BE2C (cell line): ENCODE measurements at regions not wholly inside any gene's neighbourhood (a gene's known extent, or its start where the extent isn't known, plus 50 kb on each side); places are given as distances from the start of the nearest gene placed in this dataset.

Experiments
- DNase-seq: peaks from one replicate; pipeline ENCODE4 v3.0.0-alpha.2; 2020
- H3K27me3 ChIP-seq: fragments of 250-450 bp; sonication (Bioruptor Pico); 2 replicates; pipeline ENCODE4 v1.5.1; 2020; ENCODE audit warnings: mild to moderate bottlenecking
- H3K36me3 ChIP-seq: fragments of 250-450 bp; sonication (Bioruptor Pico); 2 replicates; pipeline ENCODE4 v1.5.1; 2020; ENCODE audit warnings: mild to moderate bottlenecking
- H3K4me1 ChIP-seq: fragments of 250-450 bp; sonication (Bioruptor Pico); 2 replicates; pipeline ENCODE4 v1.5.1; 2020
- H3K4me3 ChIP-seq: 2 replicates; pipeline ENCODE4 v1.5.1; 2011; ENCODE audit warnings: low read depth, low read length
- H3K9me3 ChIP-seq: fragments of 250-450 bp; sonication (Bioruptor Pico); 2 replicates; pipeline ENCODE4 v1.5.1; 2020
- CTCF ChIP-seq: IDR thresholded peaks from 2 replicates; pipeline ENCODE4 v1.5.1; 2012; ENCODE audit warnings: mild to moderate bottlenecking, low read depth, low read length

- TF ChIP-seq CTCF = no peak
These were observed 550.3 kb downstream of the NUF2 start for GRCh38 chr1:163872067-163872466.

GRCh38 chr1:163874070-163874469 is 552.3 kb downstream of the NUF2 start:
- no peak for DNase-seq
- H3K36me3 ChIP-seq = no peaks in the 10 kb centered on the region

More at GRCh38 chr1:163872067-163872466, 550.3 kb downstream of the NUF2 start:
- H3K9me3 ChIP-seq = no peaks in the 10 kb centered on the region
- no peak for DNase-seq
- H3K27me3 ChIP-seq = no peaks in the 10 kb centered on the region
- H3K36me3 ChIP-seq = no peaks in the 10 kb centered on the region
- no peaks in the 10 kb centered on the region for H3K4me1 ChIP-seq
- no peak overlapping the region for H3K4me3 ChIP-seq

GRCh38 chr1:163875200-163875926 is 553.6 kb downstream of the NUF2 start:
- Histone ChIP-seq H3K36me3 (no peaks in the 10 kb centered on the region), H3K4me3 (no peak overlapping the region), H3K27me3 (no peaks in the 10 kb centered on the region), H3K4me1 (no peaks in the 10 kb centered on the region), H3K9me3 (no peaks in the 10 kb centered on the region)
- no peak for TF ChIP-seq CTCF
- no peak for DNase-seq

More at GRCh38 chr1:163874070-163874469, 552.3 kb downstream of the NUF2 start:
- H3K9me3 ChIP-seq = no peaks in the 10 kb centered on the region
- no peaks in the 10 kb centered on the region for H3K4me1 ChIP-seq
- H3K4me3 ChIP-seq = no peak overlapping the region
- peak; percentile 49 for TF ChIP-seq CTCF
- H3K27me3 ChIP-seq = no peaks in the 10 kb centered on the region

- no peaks in the 10 kb centered on the region for H3K9me3 ChIP-seq
- H3K27me3 ChIP-seq = no peaks in the 10 kb centered on the region
- no peak overlapping the region for H3K4me3 ChIP-seq
- H3K4me1 ChIP-seq = no peaks in the 10 kb centered on the region
- TF ChIP-seq CTCF = no peak
- no peak for DNase-seq
- H3K36me3 ChIP-seq = no peaks in the 10 kb centered on the region
These were observed 554.2 kb downstream of the NUF2 start for GRCh38 chr1:163875927-163876320.

- Histone ChIP-seq H3K27me3 (no peaks in the 10 kb centered on the region), H3K36me3 (no peaks in the 10 kb centered on the region), H3K4me3 (no peak overlapping the region), H3K4me1 (no peaks in the 10 kb centered on the region), H3K9me3 (no peaks in the 10 kb centered on the region)
- TF ChIP-seq CTCF = no peak
- no peak for DNase-seq
These were observed 554.8 kb downstream of the NUF2 start for GRCh38 chr1:163876546-163876945.

GRCh38 chr1:163877016-163877415 is 555.3 kb downstream of the NUF2 start:
- no peak overlapping the region for H3K4me3 ChIP-seq

More at GRCh38 chr1:163877016-163877415, 555.3 kb downstream of the NUF2 start:
- DNase-seq = no peak
- H3K27me3 ChIP-seq = no peaks in the 10 kb centered on the region
- H3K9me3 ChIP-seq = no peaks in the 10 kb centered on the region
- TF ChIP-seq CTCF = no peak
- no peaks in the 10 kb centered on the region for H3K36me3 ChIP-seq
- no peaks in the 10 kb centered on the region for H3K4me1 ChIP-seq
